ENCODE measurements at regions not wholly inside any gene's neighbourhood (a gene's known extent, or its start where the extent isn't known, plus 50 kb on each side); places are given as distances from the start of the nearest gene placed in this dataset.

GRCh38 chr20:24373372-24373771, 96.1 kb upstream of the SYNDIG1 start:
- no peak overlapping the region for H3K27ac ChIP-seq
- H3K36me3 ChIP-seq: no peaks in the 10 kb centered on the region
- peaks cover 3% of the 10 kb centered on the region for H3K4me1 ChIP-seq (ENCODE audit: insufficient read depth)
- no peak overlapping the region for H3K4me3 ChIP-seq
- DNase-seq: no peak
- H3K27me3 ChIP-seq: no peaks in the 10 kb centered on the region
- TF ChIP-seq, protein P1, sequence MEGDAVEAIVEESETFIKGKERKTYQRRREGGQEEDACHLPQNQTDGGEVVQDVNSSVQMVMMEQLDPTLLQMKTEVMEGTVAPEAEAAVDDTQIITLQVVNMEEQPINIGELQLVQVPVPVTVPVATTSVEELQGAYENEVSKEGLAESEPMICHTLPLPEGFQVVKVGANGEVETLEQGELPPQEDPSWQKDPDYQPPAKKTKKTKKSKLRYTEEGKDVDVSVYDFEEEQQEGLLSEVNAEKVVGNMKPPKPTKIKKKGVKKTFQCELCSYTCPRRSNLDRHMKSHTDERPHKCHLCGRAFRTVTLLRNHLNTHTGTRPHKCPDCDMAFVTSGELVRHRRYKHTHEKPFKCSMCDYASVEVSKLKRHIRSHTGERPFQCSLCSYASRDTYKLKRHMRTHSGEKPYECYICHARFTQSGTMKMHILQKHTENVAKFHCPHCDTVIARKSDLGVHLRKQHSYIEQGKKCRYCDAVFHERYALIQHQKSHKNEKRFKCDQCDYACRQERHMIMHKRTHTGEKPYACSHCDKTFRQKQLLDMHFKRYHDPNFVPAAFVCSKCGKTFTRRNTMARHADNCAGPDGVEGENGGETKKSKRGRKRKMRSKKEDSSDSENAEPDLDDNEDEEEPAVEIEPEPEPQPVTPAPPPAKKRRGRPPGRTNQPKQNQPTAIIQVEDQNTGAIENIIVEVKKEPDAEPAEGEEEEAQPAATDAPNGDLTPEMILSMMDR (IDR thresholded peaks at IDR 0.05): no peak
- TF ChIP-seq EP300 (IDR thresholded peaks at IDR 0.05) (no peak), POLR2A (IDR thresholded peaks at IDR 0.05) (no peak)
- 89 to 97% (median 89%) methylated on average over 3 of the region's 3 CpGs for WGBS, 3 donors
- intact Hi-C loops (cut with DNase I): no loop called here
- no peaks in the 10 kb centered on the region for H3K9me3 ChIP-seq

DNA sequence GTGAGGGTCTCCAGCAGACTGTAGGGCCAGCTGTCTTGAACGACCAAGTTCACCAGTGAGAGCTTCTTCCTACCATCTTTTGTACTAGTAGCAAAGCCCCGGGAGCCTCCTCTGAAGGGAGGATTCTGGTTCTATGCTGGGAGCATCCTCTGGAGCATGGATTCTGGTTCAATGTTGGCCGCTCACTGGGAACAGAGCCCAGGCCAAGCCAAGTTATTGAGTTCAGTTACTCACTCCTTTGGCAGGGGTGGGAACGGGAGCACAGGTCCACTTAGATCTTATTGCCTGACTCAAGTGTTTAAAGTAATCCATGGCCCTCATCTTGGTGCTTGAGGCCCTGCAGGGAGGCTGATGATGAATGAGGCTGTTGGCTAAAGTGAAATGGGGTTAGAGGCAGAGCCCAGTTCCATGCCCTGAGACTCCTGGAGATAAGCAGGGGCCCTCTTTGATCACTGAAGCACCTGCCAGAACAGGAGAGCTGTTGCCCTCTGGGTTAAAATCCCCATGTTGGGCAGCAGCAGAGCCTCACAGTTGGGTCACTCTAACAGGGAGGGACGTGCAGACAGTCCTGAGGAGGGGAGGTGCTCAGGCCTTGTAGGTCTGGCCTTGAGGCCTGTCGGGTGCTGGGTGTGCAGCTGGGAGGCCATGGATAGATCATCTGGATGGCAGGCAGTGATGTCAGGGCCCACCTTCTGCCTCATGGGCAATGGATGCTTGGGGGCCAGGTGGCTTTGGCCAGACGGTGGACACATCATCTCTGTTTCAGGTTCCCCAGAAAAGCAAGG, 98.3 kb upstream of the SYNDIG1 start:
- Histone ChIP-seq H3K4me3 (no peak overlapping the region), H3K4me1 (ENCODE audit: insufficient read depth) (peaks cover 3% of the 10 kb centered on the region), H3K36me3 (no peaks in the 10 kb centered on the region), H3K27me3 (no peaks in the 10 kb centered on the region), H3K27ac (no peak overlapping the region), H3K9me3 (no peaks in the 10 kb centered on the region)
- intact Hi-C loops (cut with DNase I): no loop called here
- TF ChIP-seq EP300 (IDR thresholded peaks at IDR 0.05) (no peak), POLR2A (IDR thresholded peaks at IDR 0.05) (no peak)
- TF ChIP-seq, protein P1 (IDR thresholded peaks at IDR 0.05): no peak
- WGBS, 3 donors: 56 to 79% (median 61%) methylated on average over 7 of the region's 7 CpGs
- DNase-seq: no peak

GRCh38 chr20:24370249-24370648, 99.2 kb upstream of the SYNDIG1 start:
- H3K27me3 ChIP-seq: no peaks in the 10 kb centered on the region
- TF ChIP-seq EP300 (IDR thresholded peaks at IDR 0.05) (no peak), POLR2A (IDR thresholded peaks at IDR 0.05) (no peak)
- TF ChIP-seq, protein P1 (IDR thresholded peaks at IDR 0.05): no peak
- H3K4me1 ChIP-seq (ENCODE audit: insufficient read depth): peaks cover 3% of the 10 kb centered on the region
- no peak for DNase-seq
- intact Hi-C loops (cut with DNase I): no loop called here
- H3K9me3 ChIP-seq: no peaks in the 10 kb centered on the region
- H3K4me3 ChIP-seq: no peak overlapping the region
- WGBS, 3 donors: 90 to 97% (median 92%) methylated on average over 6 of the region's 6 CpGs
- H3K36me3 ChIP-seq: no peaks in the 10 kb centered on the region
- H3K27ac ChIP-seq: no peak overlapping the region

DNA sequence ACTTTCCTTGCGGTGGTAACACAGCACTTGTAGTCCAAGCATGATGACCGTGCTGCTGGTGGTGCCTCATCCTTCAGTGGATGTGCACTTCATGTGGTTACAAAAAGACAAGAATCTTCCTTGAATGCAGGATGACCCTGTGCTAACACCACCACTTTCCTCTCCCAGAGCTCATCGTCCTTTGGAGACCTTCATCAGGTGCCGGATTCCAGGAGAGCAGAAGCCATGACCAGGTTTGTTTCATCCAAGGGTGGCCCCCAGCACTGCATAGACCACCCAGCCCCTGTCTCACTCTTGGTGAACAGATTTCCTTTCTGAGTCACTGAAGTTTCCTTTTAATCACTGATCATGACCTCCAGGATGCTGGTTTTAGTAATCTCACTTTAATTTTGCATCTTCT, 101.2 kb upstream of the SYNDIG1 start:
- no peak for DNase-seq
- WGBS, 3 donors: 92 to 98% (median 96%) methylated on average over 4 of the region's 4 CpGs
- Histone ChIP-seq H3K9me3 (no peaks in the 10 kb centered on the region), H3K27ac (no peak overlapping the region), H3K36me3 (no peaks in the 10 kb centered on the region), H3K27me3 (no peaks in the 10 kb centered on the region), H3K4me3 (no peak overlapping the region), H3K4me1 (ENCODE audit: insufficient read depth) (peaks cover 3% of the 10 kb centered on the region)
- intact Hi-C loops (cut with DNase I): no loop called here
- TF ChIP-seq EP300 (IDR thresholded peaks at IDR 0.05) (no peak), POLR2A (IDR thresholded peaks at IDR 0.05) (no peak)
- TF ChIP-seq, protein P1 (IDR thresholded peaks at IDR 0.05): no peak
